ENCODE measurements at regions not wholly inside any gene's neighbourhood (a gene's known extent, or its start where the extent isn't known, plus 50 kb on each side); places are given as distances from the start of the nearest gene placed in this dataset.

- Histone ChIP-seq H3K9me3 (ENCODE audit: control insufficient read depth, low read length) (no peaks in the 10 kb centered on the region), H3K36me3 (ENCODE audit: control insufficient read depth, insufficient read depth, low read length) (no peaks in the 10 kb centered on the region), H3K4me1 (ENCODE audit: control insufficient read depth, insufficient read depth, low read length, poor library complexity, severe bottlenecking) (no peaks in the 10 kb centered on the region), H3K4me3 (ENCODE audit: extremely low read depth, insufficient read depth, low read length, poor library complexity, severe bottlenecking) (no peak overlapping the region), H3K27ac (ENCODE audit: low read depth, low read length, severe bottlenecking) (no peak overlapping the region)
These were observed 238.3 kb upstream of the KLF12 start for GRCh38 chr13:74372511-74372910.

DNA sequence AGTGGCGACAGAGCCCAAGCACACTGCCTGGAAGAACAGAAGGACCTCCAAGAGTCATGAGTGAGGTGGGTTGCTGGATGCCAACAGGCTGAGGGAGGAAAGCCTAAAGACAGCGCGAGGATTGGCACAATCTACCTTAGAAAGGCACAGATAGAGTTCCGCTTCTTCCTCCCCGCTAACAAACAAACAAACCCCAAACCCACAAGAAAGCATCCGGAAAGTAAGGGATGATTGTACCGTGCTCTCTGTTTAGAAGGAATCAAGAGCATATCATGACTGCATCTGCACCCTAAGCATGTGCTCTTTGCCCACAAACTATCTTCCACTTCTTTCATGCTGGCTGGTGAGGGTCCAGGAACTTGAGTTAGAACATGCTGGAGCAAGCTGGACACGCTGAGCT, 233.0 kb upstream of the KLF12 start:
- WGBS, 2 experiments (ENCODE audit: insufficient coverage in 2 of 2) = 83 to 93% methylated on average over 1 to 4 of the region's 8 CpGs
- no peaks in the 10 kb centered on the region for H3K9me3 ChIP-seq (ENCODE audit: control insufficient read depth, low read length)
- H3K4me1 ChIP-seq (ENCODE audit: control insufficient read depth, insufficient read depth, low read length, poor library complexity, severe bottlenecking) = no peaks in the 10 kb centered on the region
- H3K27ac ChIP-seq (ENCODE audit: low read depth, low read length, severe bottlenecking) = no peak overlapping the region
- no peaks in the 10 kb centered on the region for H3K36me3 ChIP-seq (ENCODE audit: control insufficient read depth, insufficient read depth, low read length)
- H3K4me3 ChIP-seq (ENCODE audit: extremely low read depth, insufficient read depth, low read length, poor library complexity, severe bottlenecking) = no peak overlapping the region

DNA sequence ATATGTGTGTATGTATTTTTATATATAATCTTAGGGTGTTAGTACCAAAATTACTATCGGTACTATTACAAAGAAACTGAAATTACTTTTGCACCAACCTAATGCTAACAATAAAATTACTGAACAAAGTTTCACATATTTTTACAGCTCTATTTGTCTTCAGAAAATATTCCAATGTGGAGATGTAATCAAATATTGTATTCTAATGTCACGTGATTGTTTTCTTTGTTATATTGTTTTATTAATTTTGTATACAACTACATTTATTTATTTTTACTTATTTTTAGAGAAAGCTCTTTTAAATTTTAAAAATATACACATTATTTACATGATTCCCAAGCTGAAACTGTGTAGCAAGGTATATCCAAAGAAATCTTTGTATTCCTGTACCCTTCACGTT, 227.1 kb upstream of the KLF12 start:
- H3K9me3 ChIP-seq (ENCODE audit: control insufficient read depth, low read length) = no peaks in the 10 kb centered on the region
- no CpG with 5 or more reads among the region's 3 CpGs for WGBS, 2 experiments (ENCODE audit: insufficient coverage in 2 of 2)
- H3K36me3 ChIP-seq (ENCODE audit: control insufficient read depth, insufficient read depth, low read length) = no peaks in the 10 kb centered on the region
- H3K27ac ChIP-seq (ENCODE audit: low read depth, low read length, severe bottlenecking) = no peak overlapping the region
- no peak overlapping the region for H3K4me3 ChIP-seq (ENCODE audit: extremely low read depth, insufficient read depth, low read length, poor library complexity, severe bottlenecking)
- H3K4me1 ChIP-seq (ENCODE audit: control insufficient read depth, insufficient read depth, low read length, poor library complexity, severe bottlenecking) = no peaks in the 10 kb centered on the region

DNA sequence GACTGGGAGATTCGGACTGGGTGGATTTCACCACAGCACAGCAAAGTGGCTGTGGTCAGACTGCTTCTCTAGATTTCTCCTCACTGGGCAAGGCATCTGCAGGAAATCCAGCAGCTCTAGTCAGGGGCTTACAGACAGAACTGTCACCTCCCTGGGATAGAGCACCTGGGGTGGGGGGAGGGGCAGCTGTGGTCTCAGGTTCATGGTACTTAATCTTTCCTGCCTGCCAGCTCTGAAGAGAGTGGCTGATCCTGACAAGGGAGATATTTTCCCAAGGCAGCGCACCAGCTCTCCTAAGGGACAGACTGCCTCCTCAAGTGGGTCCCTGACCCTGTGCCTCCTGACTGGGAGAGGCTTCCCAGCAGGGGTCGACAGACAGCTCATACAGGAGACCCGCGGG, 212.8 kb upstream of the KLF12 start:
- no peaks in the 10 kb centered on the region for H3K9me3 ChIP-seq (ENCODE audit: control insufficient read depth, low read length)
- H3K36me3 ChIP-seq (ENCODE audit: control insufficient read depth, insufficient read depth, low read length) = no peaks in the 10 kb centered on the region
- H3K4me1 ChIP-seq (ENCODE audit: control insufficient read depth, insufficient read depth, low read length, poor library complexity, severe bottlenecking) = peaks cover 2% of the 10 kb centered on the region
- no peak overlapping the region for H3K27ac ChIP-seq (ENCODE audit: low read depth, low read length, severe bottlenecking)
- WGBS, 2 experiments (ENCODE audit: insufficient coverage in 2 of 2) = 61 to 74% methylated on average over 3 to 4 of the region's 5 CpGs
- H3K4me3 ChIP-seq (ENCODE audit: extremely low read depth, insufficient read depth, low read length, poor library complexity, severe bottlenecking) = no peak overlapping the region

DNA sequence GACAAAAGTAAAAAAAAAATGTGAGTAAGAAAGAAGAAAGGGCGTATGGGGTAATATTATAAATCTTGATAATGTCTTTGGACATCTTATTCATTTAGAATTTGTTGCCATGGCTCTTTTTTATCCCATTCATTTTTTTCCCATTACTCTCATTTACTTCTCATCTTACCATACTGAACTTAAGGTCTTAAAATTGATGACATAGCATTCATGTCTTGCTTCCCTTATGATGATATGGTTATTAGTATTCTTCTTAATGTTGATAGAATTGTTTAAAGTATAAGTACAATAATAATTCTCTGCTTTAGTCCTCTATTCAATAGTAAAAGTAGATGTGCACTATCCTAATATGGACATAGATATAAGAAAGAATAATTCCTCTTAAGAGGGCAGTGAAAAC, 204.1 kb upstream of the KLF12 start:
- no peaks in the 10 kb centered on the region for H3K36me3 ChIP-seq (ENCODE audit: control insufficient read depth, insufficient read depth, low read length)
- H3K27ac ChIP-seq (ENCODE audit: low read depth, low read length, severe bottlenecking) = no peak overlapping the region
- no peak overlapping the region for H3K4me3 ChIP-seq (ENCODE audit: extremely low read depth, insufficient read depth, low read length, poor library complexity, severe bottlenecking)
- WGBS, 2 experiments (ENCODE audit: insufficient coverage in 2 of 2) = no CpG with 5 or more reads among the region's 1 CpG
- H3K9me3 ChIP-seq (ENCODE audit: control insufficient read depth, low read length) = no peaks in the 10 kb centered on the region
- H3K4me1 ChIP-seq (ENCODE audit: control insufficient read depth, insufficient read depth, low read length, poor library complexity, severe bottlenecking) = no peaks in the 10 kb centered on the region

DNA sequence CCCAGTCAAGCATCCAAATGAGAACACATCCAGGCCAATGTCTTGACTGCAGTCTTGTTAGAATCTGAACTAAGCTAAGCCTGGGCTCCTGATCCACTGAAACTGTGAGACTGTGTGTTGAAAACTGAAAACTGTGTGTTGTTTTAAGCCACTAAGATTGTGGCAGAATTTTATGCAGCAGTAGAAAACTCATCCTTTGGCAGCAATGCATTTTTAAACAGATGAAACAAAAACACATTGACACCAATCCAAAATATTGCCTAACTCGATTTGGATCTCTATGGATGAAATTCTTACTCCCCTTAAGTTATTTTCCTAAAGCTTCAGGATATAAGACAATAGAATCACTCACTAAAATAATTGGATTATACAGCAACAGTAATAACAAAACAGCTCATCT, 202.3 kb upstream of the KLF12 start:
- WGBS, 2 experiments (ENCODE audit: insufficient coverage in 2 of 2) = 67% methylated on average over 1 of the region's 1 CpG; no CpG with 5 or more reads in 1 of the 2 experiments
- Histone ChIP-seq H3K4me3 (ENCODE audit: extremely low read depth, insufficient read depth, low read length, poor library complexity, severe bottlenecking) (no peak overlapping the region), H3K9me3 (ENCODE audit: control insufficient read depth, low read length) (no peaks in the 10 kb centered on the region)

GRCh38 chr13:74335370-74335769, 201.2 kb upstream of the KLF12 start:
- 93 to 100% methylated on average over 2 of the region's 2 CpGs for WGBS, 2 experiments (ENCODE audit: insufficient coverage in 2 of 2)
- Histone ChIP-seq H3K27ac (ENCODE audit: low read depth, low read length, severe bottlenecking) (no peak overlapping the region), H3K4me3 (ENCODE audit: extremely low read depth, insufficient read depth, low read length, poor library complexity, severe bottlenecking) (no peak overlapping the region), H3K36me3 (ENCODE audit: control insufficient read depth, insufficient read depth, low read length) (no peaks in the 10 kb centered on the region), H3K4me1 (ENCODE audit: control insufficient read depth, insufficient read depth, low read length, poor library complexity, severe bottlenecking) (no peaks in the 10 kb centered on the region), H3K9me3 (ENCODE audit: control insufficient read depth, low read length) (no peaks in the 10 kb centered on the region)

More for the DNA sequence above, 202.3 kb upstream of the KLF12 start:
- Histone ChIP-seq H3K27ac (ENCODE audit: low read depth, low read length, severe bottlenecking) (no peak overlapping the region), H3K36me3 (ENCODE audit: control insufficient read depth, insufficient read depth, low read length) (no peaks in the 10 kb centered on the region), H3K4me1 (ENCODE audit: control insufficient read depth, insufficient read depth, low read length, poor library complexity, severe bottlenecking) (no peaks in the 10 kb centered on the region)

DNA sequence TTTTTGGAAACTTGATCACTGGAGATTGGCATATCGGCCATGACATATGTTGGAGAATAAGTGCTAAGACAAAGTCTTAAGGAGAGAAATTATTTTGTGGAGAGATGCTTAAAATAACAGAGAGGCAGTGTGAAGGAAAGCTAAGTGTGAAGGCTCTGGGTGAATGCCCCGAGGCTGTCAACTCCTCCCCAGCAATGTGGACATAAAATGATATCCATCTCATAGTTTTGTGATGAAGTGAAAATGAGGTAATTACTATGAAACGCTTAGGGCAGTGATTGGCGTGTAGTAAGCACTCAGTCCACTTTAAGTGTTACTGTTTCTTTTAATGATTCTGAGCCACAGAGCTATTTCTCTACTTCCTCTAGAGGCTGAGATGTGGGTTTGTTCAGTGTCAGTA, 195.8 kb upstream of the KLF12 start:
- Histone ChIP-seq H3K4me3 (ENCODE audit: extremely low read depth, insufficient read depth, low read length, poor library complexity, severe bottlenecking) (no peak overlapping the region), H3K4me1 (ENCODE audit: control insufficient read depth, insufficient read depth, low read length, poor library complexity, severe bottlenecking) (no peaks in the 10 kb centered on the region), H3K9me3 (ENCODE audit: control insufficient read depth, low read length) (no peaks in the 10 kb centered on the region), H3K27ac (ENCODE audit: low read depth, low read length, severe bottlenecking) (no peak overlapping the region), H3K36me3 (ENCODE audit: control insufficient read depth, insufficient read depth, low read length) (no peaks in the 10 kb centered on the region)
- WGBS, 2 experiments (ENCODE audit: insufficient coverage in 2 of 2) = 90 to 94% methylated on average over 2 of the region's 4 CpGs

GRCh38 chr13:74325106-74325505, 190.9 kb upstream of the KLF12 start:
- no peak overlapping the region for H3K27ac ChIP-seq (ENCODE audit: low read depth, low read length, severe bottlenecking)
- H3K4me3 ChIP-seq (ENCODE audit: extremely low read depth, insufficient read depth, low read length, poor library complexity, severe bottlenecking) = no peak overlapping the region
- 81 to 100% methylated on average over 1 to 3 of the region's 3 CpGs for WGBS, 2 experiments (ENCODE audit: insufficient coverage in 2 of 2)
- no peaks in the 10 kb centered on the region for H3K36me3 ChIP-seq (ENCODE audit: control insufficient read depth, insufficient read depth, low read length)
- no peaks in the 10 kb centered on the region for H3K4me1 ChIP-seq (ENCODE audit: control insufficient read depth, insufficient read depth, low read length, poor library complexity, severe bottlenecking)
- no peaks in the 10 kb centered on the region for H3K9me3 ChIP-seq (ENCODE audit: control insufficient read depth, low read length)

GRCh38 chr13:74324338-74324737, 190.1 kb upstream of the KLF12 start:
- no peak overlapping the region for H3K4me3 ChIP-seq (ENCODE audit: extremely low read depth, insufficient read depth, low read length, poor library complexity, severe bottlenecking)
- no peaks in the 10 kb centered on the region for H3K4me1 ChIP-seq (ENCODE audit: control insufficient read depth, insufficient read depth, low read length, poor library complexity, severe bottlenecking)
- no peak overlapping the region for H3K27ac ChIP-seq (ENCODE audit: low read depth, low read length, severe bottlenecking)
- H3K36me3 ChIP-seq (ENCODE audit: control insufficient read depth, insufficient read depth, low read length) = no peaks in the 10 kb centered on the region
- H3K9me3 ChIP-seq (ENCODE audit: control insufficient read depth, low read length) = no peaks in the 10 kb centered on the region
- 100% methylated on average over 1 of the region's 1 CpG for WGBS, 2 experiments (ENCODE audit: insufficient coverage in 2 of 2)

DNA sequence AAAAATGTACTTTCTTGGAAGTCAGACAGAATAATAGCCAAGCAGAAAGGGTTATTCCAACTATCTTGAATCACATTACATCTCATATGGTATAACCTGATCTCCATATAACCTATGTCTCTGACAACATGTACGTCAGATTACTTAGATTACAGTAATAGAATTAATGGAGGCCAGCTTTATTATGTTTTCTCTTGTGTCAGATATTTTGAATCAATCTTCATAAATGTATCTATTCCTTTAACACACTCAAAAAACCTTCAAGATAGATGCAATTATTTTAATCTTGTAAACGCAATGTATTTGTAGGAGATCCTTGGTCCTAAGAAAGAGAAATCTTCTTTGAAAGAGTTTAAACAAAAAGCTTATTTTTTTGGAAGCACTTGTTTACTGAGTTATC, 188.4 kb upstream of the KLF12 start:
- Histone ChIP-seq H3K9me3 (ENCODE audit: control insufficient read depth, low read length) (no peaks in the 10 kb centered on the region), H3K4me1 (ENCODE audit: control insufficient read depth, insufficient read depth, low read length, poor library complexity, severe bottlenecking) (no peaks in the 10 kb centered on the region), H3K27ac (ENCODE audit: low read depth, low read length, severe bottlenecking) (no peak overlapping the region), H3K36me3 (ENCODE audit: control insufficient read depth, insufficient read depth, low read length) (no peaks in the 10 kb centered on the region), H3K4me3 (ENCODE audit: extremely low read depth, insufficient read depth, low read length, poor library complexity, severe bottlenecking) (no peak overlapping the region)
- no CpG with 5 or more reads among the region's 2 CpGs for WGBS, 2 experiments (ENCODE audit: insufficient coverage in 2 of 2)

- no peak overlapping the region for H3K4me3 ChIP-seq (ENCODE audit: extremely low read depth, insufficient read depth, low read length, poor library complexity, severe bottlenecking)
- H3K4me1 ChIP-seq (ENCODE audit: control insufficient read depth, insufficient read depth, low read length, poor library complexity, severe bottlenecking) = no peaks in the 10 kb centered on the region
- H3K36me3 ChIP-seq (ENCODE audit: control insufficient read depth, insufficient read depth, low read length) = no peaks in the 10 kb centered on the region
- 83% methylated on average over 1 of the region's 2 CpGs; no CpG with 5 or more reads in 1 of the 2 experiments for WGBS, 2 experiments (ENCODE audit: insufficient coverage in 2 of 2)
- H3K9me3 ChIP-seq (ENCODE audit: control insufficient read depth, low read length) = no peaks in the 10 kb centered on the region
- H3K27ac ChIP-seq (ENCODE audit: low read depth, low read length, severe bottlenecking) = no peak overlapping the region
These were observed 186.1 kb upstream of the KLF12 start for GRCh38 chr13:74320282-74320681.

Measured in mesodermal cell (in vitro differentiated cells).